GM12878 (cell line): ENCODE measurements at regions not wholly inside any gene's neighbourhood (a gene's known extent, or its start where the extent isn't known, plus 50 kb on each side); places are given as distances from the start of the nearest gene placed in this dataset.

Experiments used
- ATAC-seq: fragments of 200-7000 bp; cut with Tn5 transposase; 3 replicates; pipeline ENCODE4 v1.9.1; 2020; ENCODE audit warnings: mild to moderate bottlenecking, moderate library complexity
- BruUV-seq: library from RNA; stranded (reverse); fragments of 400-500 nt; replicated peaks from 2 replicates; lab custom pipeline; 2021; lab: Mats Ljungman, UMichigan
- CTCF ChIA-PET: fragments of 300-600 bp; sonication (Branson Sonifier 250); formaldehyde crosslinking; extraction: SDS; loops from one replicate; lab custom pipeline; 2021; ENCODE audit warnings: inconsistent platforms; lab: Yijun Ruan, JAX
- POLR2A ChIA-PET: fragments of 350-600 bp; formaldehyde crosslinking; extraction: SDS; loops from one replicate; lab custom pipeline; 2021; ENCODE audit warnings: inconsistent platforms; lab: Charles Lee
- RAD21 ChIA-PET: fragments of 300-600 bp; sonication (Branson Sonifier 250); formaldehyde crosslinking; loops from one replicate; lab custom pipeline; 2023; ENCODE audit warnings: antibody characterized with exemption; ENCODE audit not compliant: unreplicated experiment; lab: Charles Lee
- SMC1A ChIA-PET: fragments of 300-600 bp; sonication (Branson Sonifier 250); formaldehyde crosslinking; loops from one replicate; lab custom pipeline; 2023; ENCODE audit not compliant: unreplicated experiment, uncharacterized antibody; lab: Charles Lee
- DNase-seq: peaks from one replicate; pipeline ENCODE4 v3.0.0-alpha.2; 2011; ENCODE audit warnings: low read depth, low spot score
- FAIRE-seq: peaks from 3 replicates; lab custom pipeline; 2011; peaks lifted over from hg19 to GRCh38; lab: Jason Lieb, UNC
- H2AFZ ChIP-seq: 2 replicates; pipeline ENCODE4 v1.6.0; 2011; ENCODE audit warnings: low read depth, low read length, control low read depth; ENCODE audit not compliant: control insufficient read depth
- H3K27ac ChIP-seq: 2 replicates; pipeline ENCODE4 v1.5.1; 2011; ENCODE audit warnings: control low read depth; ENCODE audit not compliant: control insufficient read depth, insufficient read depth
- H3K27me3 ChIP-seq, 2 experiments: replicated peaks in 1 of 2; 2 replicates each; pipeline versions ENCODE4 v1.6.0 to v1.6.1; 2011; ENCODE audit warnings: low read length in 1 of 2; ENCODE audit not compliant: control insufficient read depth in 2 of 2, insufficient read depth in 2 of 2
- H3K36me3 ChIP-seq, 2 experiments: 2 replicates each; pipeline ENCODE4 v1.5.1; 2011; ENCODE audit warnings: low read length in 1 of 2; ENCODE audit not compliant: control insufficient read depth in 2 of 2, insufficient read depth in 2 of 2
- H3K4me1 ChIP-seq: 2 replicates; pipeline ENCODE4 v1.6.1; 2011; ENCODE audit warnings: mild to moderate bottlenecking, low read length, moderate library complexity, mixed read lengths; ENCODE audit not compliant: control insufficient read depth, insufficient read depth
- H3K4me2 ChIP-seq: 2 replicates; pipeline ENCODE4 v1.6.0; 2011; ENCODE audit warnings: control low read depth; ENCODE audit not compliant: control insufficient read depth, insufficient read depth
- H3K4me3 ChIP-seq: fragments of 200-600 bp; sonication (generic); 2 replicates; pipeline ENCODE4 v1.5.1; 2016
- H3K79me2 ChIP-seq: 2 replicates; pipeline ENCODE4 v1.6.0; 2011; ENCODE audit warnings: low read length; ENCODE audit not compliant: control insufficient read depth, insufficient read depth
- H3K9ac ChIP-seq: 2 replicates; pipeline ENCODE4 v1.8.0; 2011; ENCODE audit warnings: low read length, control low read depth, mixed read lengths; ENCODE audit not compliant: control insufficient read depth, insufficient read depth
- H3K9me3 ChIP-seq: replicated peaks from 3 replicates; pipeline ENCODE4 v1.5.1; 2011; ENCODE audit warnings: mild to moderate bottlenecking, low read length; ENCODE audit not compliant: control insufficient read depth, insufficient read depth
- H4K20me1 ChIP-seq: 2 replicates; pipeline ENCODE4 v1.6.0; 2011; ENCODE audit not compliant: control insufficient read depth, insufficient read depth
- ATF7 ChIP-seq: fragments of 450-650 bp; IDR thresholded peaks from 2 replicates; pipeline ENCODE4 v1.6.1; 2016; ENCODE audit warnings: low read depth, mild to moderate bottlenecking
- CHD4 ChIP-seq: fragments of 200-600 bp; sonication (generic); IDR thresholded peaks from 2 replicates; pipeline ENCODE4 v1.6.1; 2016; ENCODE audit warnings: mild to moderate bottlenecking
- CREB1 ChIP-seq: IDR thresholded peaks from 2 replicates; pipeline ENCODE4 v1.6.1; 2012; ENCODE audit warnings: low read depth, mild to moderate bottlenecking, inconsistent platforms
- IKZF1 ChIP-seq: fragments of 450-650 bp; conservative IDR thresholded peaks from 2 replicates; pipeline ENCODE4 v1.6.1; 2017; ENCODE audit warnings: antibody characterized with exemption, mild to moderate bottlenecking
- KDM1A ChIP-seq: fragments of 200-600 bp; sonication (generic); IDR thresholded peaks from 2 replicates; pipeline ENCODE4 v1.6.1; 2016; ENCODE audit warnings: borderline replicate concordance
- WRNIP1 ChIP-seq: IDR thresholded peaks from 2 replicates; pipeline ENCODE4 v1.6.1; 2011; ENCODE audit warnings: low read depth, low read length, improper control_type of control experiment, borderline replicate concordance
- WGBS: methylation state at CpG from one replicate; pipeline ENCODE4 v1.1.6; 2016; ENCODE audit warnings: low lambda C conversion rate; ENCODE audit not compliant: insufficient replicate concordance, insufficient coverage; ENCODE audit errors: missing lambda C conversion rate; 5-methylcytosine and 5-hydroxymethylcytosine counted together
- in situ Hi-C: fragments of 300-500 bp; cut with MboI; formaldehyde crosslinking; loops from 9 replicates; pipeline ENCODE4 v1.14.3; 2018; ENCODE audit warnings: mixed read lengths
- intact Hi-C: fragments of 100-400 bp; cut with micrococcal nuclease; formaldehyde crosslinking; loops from one replicate; pipeline ENCODE4 v1.14.2; 2022; ENCODE audit not compliant: unreplicated experiment

GRCh38 chr11:104323841-104324240 lies 159.9 kb upstream of the PDGFD start:
- H3K9ac ChIP-seq: no peak overlapping the region
- FAIRE-seq: no peak
- H3K4me1 ChIP-seq: no peaks in the 10 kb centered on the region
- H3K27ac ChIP-seq: no peak overlapping the region
- no peaks in the 10 kb centered on the region for H3K9me3 ChIP-seq
- H4K20me1 ChIP-seq: no peaks in the 10 kb centered on the region
- WGBS: 61% methylated on average over 2 of the region's 2 CpGs
- intact Hi-C loops: no loop called here
- SMC1A ChIA-PET: no interaction called here
- CTCF ChIA-PET: interaction anchor here (1.1 kb wide), 1 partner anchor 9 kb away, joined by 3 read pairs; no protein-coding TSS in a partner anchor
- BruUV-seq: no TSS peak
- no peaks in the 10 kb centered on the region for H3K79me2 ChIP-seq
- no peak overlapping the region for H3K4me3 ChIP-seq
- DNase-seq: no peak
- no peak overlapping the region for H2AFZ ChIP-seq
- RAD21 ChIA-PET: no interaction called here
- no peak for TF ChIP-seq IKZF1
- no peak for TF ChIP-seq CREB1
- H3K27me3 ChIP-seq: no peaks in the 10 kb centered on the region
- H3K4me2 ChIP-seq: no peak overlapping the region
- in situ Hi-C loops: no loop called here
- ATAC-seq: no peak
- POLR2A ChIA-PET: no interaction called here
- H3K36me3 ChIP-seq: no peaks in the 10 kb centered on the region

- no peak for FAIRE-seq
Observed at GRCh38 chr11:104322696-104323095, 158.7 kb upstream of the PDGFD start.

More at GRCh38 chr11:104322696-104323095, 158.7 kb upstream of the PDGFD start:
- intact Hi-C loops: no loop called here
- H4K20me1 ChIP-seq: no peaks in the 10 kb centered on the region
- no peaks in the 10 kb centered on the region for H3K9me3 ChIP-seq
- no peaks in the 10 kb centered on the region for H3K27me3 ChIP-seq
- DNase-seq (no peak), ATAC-seq (no peak)
- TF ChIP-seq ATF7: no peak
- TF ChIP-seq CHD4: no peak
- TF ChIP-seq WRNIP1: no peak
- no peak for TF ChIP-seq KDM1A
- no peaks in the 10 kb centered on the region for H3K4me1 ChIP-seq
- no peaks in the 10 kb centered on the region for H3K36me3 ChIP-seq
- no peak overlapping the region for H3K9ac ChIP-seq
- no peak overlapping the region for H3K4me2 ChIP-seq
- CTCF ChIA-PET: no interaction called here
- SMC1A ChIA-PET: no interaction called here
- no TSS peak for BruUV-seq
- 39% methylated on average over 4 of the region's 4 CpGs for WGBS
- RAD21 ChIA-PET: no interaction called here
- no peak overlapping the region for H3K4me3 ChIP-seq
- POLR2A ChIA-PET: no interaction called here
- in situ Hi-C loops: no loop called here
- H3K27ac ChIP-seq: no peak overlapping the region
- no peak overlapping the region for H2AFZ ChIP-seq
- no peaks in the 10 kb centered on the region for H3K79me2 ChIP-seq
